DMS53 (cell line): ENCODE measurements at regions not wholly inside any gene's neighbourhood (a gene's known extent, or its start where the extent isn't known, plus 50 kb on each side); places are given as distances from the start of the nearest gene placed in this dataset.

Source experiments
- DNase-seq: peaks from one replicate; lab custom pipeline; 2025; lab: John Stamatoyannopoulos, UW

GRCh38 chr3:139870000-139870675 lies 64.8 kb upstream of the CLSTN2 start:
- no peak for DNase-seq

GRCh38 chr3:139868773-139869172 lies 66.2 kb upstream of the CLSTN2 start:
- DNase-seq: peak; percentile 47

- no peak for DNase-seq
These were observed 86.3 kb upstream of the CLSTN2 start for GRCh38 chr3:139848660-139849059.

- peak; percentile 49 for DNase-seq
These were observed 88.3 kb upstream of the CLSTN2 start for GRCh38 chr3:139846729-139847128.

- DNase-seq: no peak
These were observed 95.3 kb upstream of the CLSTN2 start for GRCh38 chr3:139839659-139840058.

GRCh38 chr3:139839014-139839413 lies 96.0 kb upstream of the CLSTN2 start:
- DNase-seq: no peak

- DNase-seq: no peak
These were observed 96.6 kb upstream of the CLSTN2 start for GRCh38 chr3:139838269-139838957.

GRCh38 chr3:139836698-139837464 lies 98.1 kb upstream of the CLSTN2 start:
- peak; percentile 81 for DNase-seq

GRCh38 chr3:139835830-139836683 lies 98.9 kb upstream of the CLSTN2 start:
- no peak for DNase-seq

GRCh38 chr3:139832998-139833397 lies 102.0 kb upstream of the CLSTN2 start:
- no peak for DNase-seq

GRCh38 chr3:139830817-139831216 lies 104.2 kb upstream of the CLSTN2 start:
- no peak for DNase-seq

- no peak for DNase-seq
These were observed 107.2 kb upstream of the CLSTN2 start for GRCh38 chr3:139827833-139828232.

GRCh38 chr3:139824864-139825263 lies 110.1 kb upstream of the CLSTN2 start:
- DNase-seq: no peak

GRCh38 chr3:139814646-139815045 lies 120.3 kb upstream of the CLSTN2 start:
- no peak for DNase-seq

- no peak for DNase-seq
These were observed 123.7 kb upstream of the CLSTN2 start for GRCh38 chr3:139811331-139811730.

- no peak for DNase-seq
These were observed 126.8 kb upstream of the CLSTN2 start for GRCh38 chr3:139808201-139808600.

- DNase-seq: no peak
These were observed 125.5 kb upstream of the NMNAT3 start for GRCh38 chr3:139803294-139803693.

GRCh38 chr3:139797724-139798343 lies 120.1 kb upstream of the NMNAT3 start:
- DNase-seq: peak; percentile 16

GRCh38 chr3:139794469-139795265 lies 116.9 kb upstream of the NMNAT3 start:
- peak; percentile 53 for DNase-seq

- no peak for DNase-seq
These were observed 115.6 kb upstream of the NMNAT3 start for GRCh38 chr3:139793408-139793807.

- no peak for DNase-seq
These were observed 102.8 kb upstream of the NMNAT3 start for GRCh38 chr3:139780593-139780992.
